HG02610 (cell line): ENCODE measurements at regions not wholly inside any gene's neighbourhood (a gene's known extent, or its start where the extent isn't known, plus 50 kb on each side); places are given as distances from the start of the nearest gene placed in this dataset.

Experiments
- ATAC-seq: cut with Tn5 transposase; IDR thresholded peaks from one replicate; pipeline ENCODE4 v1.9.1; 2021; ENCODE audit warnings: mild to moderate bottlenecking, moderate library complexity; ENCODE audit not compliant: unreplicated experiment

- no peak for ATAC-seq
Observed at GRCh38 chr7:144997512-144997911, 161.7 kb upstream of the TPK1 start.

GRCh38 chr7:144995495-144995894, 159.6 kb upstream of the TPK1 start:
- ATAC-seq = no peak

DNA sequence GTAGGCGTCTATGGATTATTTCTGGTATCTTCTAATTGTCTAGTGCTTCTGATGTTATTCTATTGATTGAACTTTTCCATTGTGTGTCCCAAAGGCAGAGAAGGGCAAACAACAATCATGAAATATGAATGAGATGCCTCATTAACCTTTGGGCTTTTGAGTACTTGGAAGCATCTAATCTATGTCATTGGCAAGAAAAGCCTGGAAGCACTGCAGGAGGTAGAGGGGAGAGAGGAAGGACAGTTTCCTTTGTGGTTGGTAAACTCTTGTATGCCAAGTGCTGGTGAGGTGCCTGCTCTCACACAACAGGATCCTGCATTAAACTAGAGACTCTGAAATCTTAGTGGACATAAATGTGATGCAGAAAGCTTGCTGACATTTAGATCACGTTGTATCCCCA, 155.2 kb upstream of the TPK1 start:
- no peak for ATAC-seq

- ATAC-seq = no peak
Observed at GRCh38 chr7:144987686-144988085, 151.8 kb upstream of the TPK1 start.

DNA sequence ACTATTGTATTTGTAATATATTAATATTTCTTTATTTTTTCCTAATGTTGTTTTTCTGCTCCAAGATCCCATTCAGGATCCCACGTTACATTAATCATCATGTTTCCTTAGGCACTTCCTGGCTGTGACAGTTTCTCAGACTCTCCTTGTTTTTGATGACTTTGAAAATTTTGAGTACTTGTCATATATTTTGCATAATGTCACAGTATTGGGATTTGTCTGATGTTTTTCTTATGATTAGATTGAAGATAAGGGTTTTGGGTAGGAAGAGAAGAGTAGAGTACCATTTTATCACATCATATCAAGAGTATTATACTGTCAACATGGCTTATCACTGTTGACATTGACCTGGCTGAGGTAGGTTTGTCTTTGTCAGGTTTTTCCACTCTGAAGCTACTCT, 146.3 kb upstream of the TPK1 start:
- no peak for ATAC-seq

DNA sequence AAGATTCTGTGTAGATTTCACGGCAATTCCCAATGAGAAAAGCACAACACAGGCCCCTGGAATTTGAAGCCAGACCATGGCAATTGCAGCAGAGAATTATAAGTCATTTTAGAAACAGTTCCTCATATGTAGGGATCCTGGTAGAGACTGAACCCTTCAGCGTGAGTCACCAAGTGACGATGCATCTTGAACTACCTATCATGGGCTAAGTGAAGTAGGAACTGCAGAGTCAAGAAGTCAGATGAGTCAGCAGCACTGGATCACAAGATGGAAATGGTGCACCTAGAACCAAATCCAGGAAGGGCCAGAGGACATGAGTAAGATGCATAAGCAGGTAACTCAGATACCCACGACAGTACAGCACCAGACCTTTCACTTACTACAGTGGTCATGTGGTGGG, 140.0 kb upstream of the TPK1 start:
- ATAC-seq = no peak

DNA sequence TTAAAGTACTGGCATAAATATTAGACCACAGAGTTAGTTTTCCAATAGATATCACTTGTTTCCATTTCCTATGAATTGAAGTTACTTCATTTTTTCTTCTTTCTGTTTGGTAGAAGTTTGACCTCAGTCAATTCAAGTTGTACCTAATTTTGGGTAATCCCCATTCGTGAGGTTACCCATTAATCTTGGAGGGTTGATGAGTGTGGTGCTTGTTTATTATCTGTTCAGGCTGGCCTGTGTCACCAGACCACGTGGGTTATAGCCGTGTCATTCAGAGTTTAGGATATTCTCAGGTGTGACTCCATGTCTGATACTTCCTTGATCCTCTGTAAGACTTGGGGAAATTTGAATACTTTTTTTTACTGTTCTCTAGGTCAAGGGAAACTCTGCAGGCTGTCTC, 133.9 kb upstream of the TPK1 start:
- ATAC-seq = no peak

- no peak for ATAC-seq
Observed at GRCh38 chr7:144960763-144961162, 124.9 kb upstream of the TPK1 start.

DNA sequence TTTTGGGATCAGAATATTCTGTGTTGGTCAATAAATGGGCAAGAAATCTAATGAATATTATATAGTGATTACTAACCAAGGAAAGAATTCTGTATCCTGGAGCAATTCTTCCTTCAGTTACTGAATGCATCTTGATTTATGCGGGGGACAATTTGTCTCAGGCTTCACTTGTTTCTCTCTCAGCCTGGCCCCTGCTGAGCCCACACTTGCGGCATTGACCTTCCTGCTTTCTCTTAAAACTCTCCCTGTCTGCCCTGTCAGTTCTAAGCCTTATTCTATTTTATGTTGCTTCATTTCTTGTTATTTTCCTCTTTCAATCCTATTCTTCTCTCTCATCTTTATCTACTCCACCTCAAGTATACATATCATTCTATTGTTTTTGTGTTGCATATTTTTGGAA, 122.1 kb upstream of the TPK1 start:
- ATAC-seq = no peak

GRCh38 chr7:144955422-144955821, 119.6 kb upstream of the TPK1 start:
- no peak for ATAC-seq

- no peak for ATAC-seq
Observed at GRCh38 chr7:144941127-144941526, 105.3 kb upstream of the TPK1 start.

- no peak for ATAC-seq
Observed at GRCh38 chr7:144937199-144937598, 101.3 kb upstream of the TPK1 start.

DNA sequence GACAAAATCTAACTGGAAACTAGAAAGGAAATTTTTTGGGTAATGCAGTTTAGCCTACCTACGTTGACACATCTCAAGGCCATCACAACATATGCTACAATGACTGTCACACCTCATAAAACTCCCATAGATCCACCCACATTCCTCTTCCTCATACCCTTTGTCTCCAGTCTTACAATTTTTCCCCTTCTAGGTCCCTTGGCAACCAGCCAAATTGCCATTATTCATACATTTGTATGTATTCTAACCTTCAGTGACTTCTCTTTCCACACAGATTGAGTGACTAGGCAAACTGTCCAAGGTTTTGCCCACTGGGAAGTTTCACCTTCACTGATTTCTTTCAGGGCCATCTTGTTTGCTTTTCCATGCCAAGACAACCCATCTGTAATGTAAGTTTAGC, 100.5 kb upstream of the TPK1 start:
- no peak for ATAC-seq

GRCh38 chr7:144910411-144910810, 74.6 kb upstream of the TPK1 start:
- ATAC-seq = no peak

DNA sequence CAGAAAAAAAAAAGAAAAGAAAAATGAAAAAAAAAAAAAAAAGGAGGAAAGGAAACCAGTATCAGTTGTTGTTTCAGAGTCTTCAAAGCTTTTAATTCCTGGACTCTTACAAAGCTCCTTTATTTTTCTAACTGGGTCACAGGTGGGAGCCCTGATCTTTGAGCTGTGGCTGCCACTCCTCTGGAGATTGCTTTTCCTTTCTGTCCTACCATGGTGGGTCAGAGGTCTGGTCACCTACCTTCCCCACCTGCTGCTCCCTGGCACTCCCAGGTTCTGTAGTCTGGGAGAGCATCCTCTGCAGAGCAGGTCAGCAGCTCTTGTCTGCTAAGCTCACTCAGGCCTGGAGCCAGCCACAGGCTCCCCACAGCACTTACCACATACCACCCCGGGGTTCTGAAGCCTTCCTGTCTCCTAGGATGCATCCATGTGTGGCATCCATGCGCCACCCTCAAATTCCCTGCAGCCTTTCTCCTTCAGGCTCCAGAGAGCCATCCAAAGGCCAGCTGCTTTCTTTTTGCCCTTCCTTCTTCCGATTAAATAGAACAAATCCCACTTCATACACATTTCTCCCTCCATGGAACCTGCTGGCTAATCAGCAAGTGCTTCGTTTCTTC, 73.2 kb upstream of the TPK1 start:
- ATAC-seq = no peak

GRCh38 chr7:144908324-144908723, 72.5 kb upstream of the TPK1 start:
- no peak for ATAC-seq

DNA sequence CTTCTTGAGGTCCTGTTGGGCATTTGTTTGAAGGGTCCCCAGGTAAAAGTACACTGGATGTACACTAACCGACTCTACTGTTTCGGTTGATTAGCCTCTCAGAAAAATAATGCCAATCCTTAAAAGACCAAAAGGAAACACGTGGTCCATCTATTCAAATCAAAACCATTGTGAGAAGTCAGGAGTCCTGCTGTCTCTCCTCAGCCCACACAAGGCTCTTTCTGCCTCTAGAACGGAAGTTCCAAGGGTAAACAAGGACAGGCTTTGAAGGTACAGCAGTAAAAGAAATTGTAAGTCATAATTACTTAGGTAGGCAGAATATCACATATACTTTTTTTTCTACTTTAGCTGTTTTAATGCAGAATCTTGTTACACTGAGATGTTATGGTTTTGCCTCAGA, 71.7 kb upstream of the TPK1 start:
- ATAC-seq = peak; percentile 82

DNA sequence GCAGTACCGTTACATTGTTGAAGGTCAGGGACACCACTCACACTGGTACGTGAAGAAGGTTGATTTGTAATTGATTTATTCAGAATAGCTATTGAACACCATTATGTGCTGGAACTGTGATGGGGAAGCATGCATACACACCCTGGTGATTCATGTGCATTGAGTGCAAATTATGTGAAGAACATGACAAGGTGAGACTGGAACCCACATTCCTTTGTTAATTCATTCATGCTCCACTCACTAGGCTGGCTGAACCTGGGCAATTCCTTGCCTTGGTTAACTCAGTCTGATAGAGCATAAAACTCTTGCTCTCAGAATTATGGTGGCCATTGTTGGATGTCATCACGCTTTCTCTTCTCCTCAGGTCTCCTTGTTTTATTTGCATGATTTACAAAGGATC, 67.3 kb upstream of the TPK1 start:
- ATAC-seq = no peak

GRCh38 chr7:144892761-144893160, 56.9 kb upstream of the TPK1 start:
- no peak for ATAC-seq
